Pancreas (tissue), 10 donors: ENCODE measurements at regions not wholly inside any gene's neighbourhood (a gene's known extent, or its start where the extent isn't known, plus 50 kb on each side); places are given as distances from the start of the nearest gene placed in this dataset.

Experiments used
- ATAC-seq, 4 donors: fragments of 200-7000 bp; cut with Tn5 transposase; one replicate each; pipeline versions ENCODE4 v1.8.0 to v1.9.1; 2020; ENCODE audit warnings: mild to moderate bottlenecking in 4 of 4, moderate library complexity in 4 of 4
- DNase-seq, 6 donors: peaks; one replicate each; pipeline ENCODE4 v3.0.0-alpha.2; 2020
- FAIRE-seq: peaks from 2 replicates; lab custom pipeline; 2012; peaks lifted over from hg19 to GRCh38; lab: Jason Lieb, UNC
- H3K27ac ChIP-seq, 4 donors: fragments of 200-600 bp; sonication (generic); 1 replicate in 3 of 4; 2 replicates in 1 of 4; pipeline versions ENCODE4 v1.5.0 to v1.8.0; 2020
- H3K27me3 ChIP-seq, 4 donors: fragments of 200-600 bp; one replicate each; pipeline ENCODE4 v1.8.0; 2021
- H3K36me3 ChIP-seq, 3 donors: fragments of 200-600 bp; sonication (generic) in 1 of 3; one replicate each; pipeline versions ENCODE4 v1.5.0 to v1.8.0; 2020 to 2021
- H3K4me1 ChIP-seq, 3 donors: fragments of 200-600 bp; one replicate each; pipeline ENCODE4 v1.8.0; 2021
- H3K4me3 ChIP-seq, 4 donors: fragments of 200-600 bp; sonication (generic) in 2 of 4; one replicate each; pipeline versions ENCODE4 v1.5.0 to v1.8.0; 2020 to 2021
- H3K9me3 ChIP-seq, 4 donors: fragments of 200-600 bp; one replicate each; pipeline ENCODE4 v1.8.0; 2021
- WGBS, 2 donors: extraction: QIAGEN DNeasy Blood & Tissue Kit; methylation state at CpG; one replicate each; pipeline ENCODE4 v1.1.7; 2013; 5-methylcytosine and 5-hydroxymethylcytosine counted together
- intact Hi-C, 3 donors: fragments of 100-400 bp; cut with DNase I; formaldehyde crosslinking; loops; one replicate each; pipeline versions ENCODE4 v1.11.1 to v1.14.2; 2022
- TF ChIP-seq, protein P1 (sequence below), 4 donors: fragments of 200-600 bp; sonication (generic) in 3 of 4; IDR thresholded peaks; one replicate each; pipeline versions ENCODE4 v1.5.0 to v1.8.0; 2021; ENCODE audit warnings: antibody characterized with exemption in 4 of 4
- donor health status: healthy with polysubstance abuse.
- donor health status: DM: no; HTN: no; CAD: no; lungs with moderate emphysema.
- donor health status: DM: no; HTN: no; CAD: no.
- donor health status: control.
- donor health status: control.
- donor health status: Bipolar disorder and iron deficiency.
- donor health status: DM: yes; HTN: yes; CAD: no.
- donor health status: DM: no; HTN: no; CAD: no.
- donor health status: DM: no; HTN: no; CAD: no.
- donor health status: DM: yes; HTN: yes; CAD: no.

DNA sequence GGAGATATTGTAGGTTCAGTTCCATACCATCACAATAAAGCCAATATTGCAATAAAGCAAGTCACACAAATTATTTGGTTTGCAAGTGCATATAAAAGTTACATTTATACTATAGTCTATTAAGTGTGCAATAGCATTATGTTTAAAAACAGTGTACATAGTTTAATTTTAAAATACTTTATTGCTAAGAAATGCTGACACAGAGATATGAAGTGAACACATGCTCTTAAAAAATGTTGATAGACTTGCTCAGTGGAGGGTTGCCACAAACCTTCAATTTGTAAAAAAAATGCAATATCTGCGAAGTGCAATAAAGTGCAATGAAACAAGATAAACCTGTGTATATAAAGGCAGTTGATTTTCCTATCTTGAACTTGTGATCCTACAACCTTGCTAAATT is 161.5 kb downstream of the PRDM13 start:
- no peaks in the 10 kb centered on the region for H3K9me3 ChIP-seq
- intact Hi-C loops = no loop called here
- FAIRE-seq = no peak
- DNase-seq = no peak
- 61 to 76% methylated on average over 1 of the region's 1 CpG for WGBS, 2 donors
- H3K27me3 ChIP-seq = no peaks in the 10 kb centered on the region
- H3K4me1 ChIP-seq = no peaks in the 10 kb centered on the region
- H3K4me3 ChIP-seq = no peak overlapping the region
- TF ChIP-seq, protein P1, sequence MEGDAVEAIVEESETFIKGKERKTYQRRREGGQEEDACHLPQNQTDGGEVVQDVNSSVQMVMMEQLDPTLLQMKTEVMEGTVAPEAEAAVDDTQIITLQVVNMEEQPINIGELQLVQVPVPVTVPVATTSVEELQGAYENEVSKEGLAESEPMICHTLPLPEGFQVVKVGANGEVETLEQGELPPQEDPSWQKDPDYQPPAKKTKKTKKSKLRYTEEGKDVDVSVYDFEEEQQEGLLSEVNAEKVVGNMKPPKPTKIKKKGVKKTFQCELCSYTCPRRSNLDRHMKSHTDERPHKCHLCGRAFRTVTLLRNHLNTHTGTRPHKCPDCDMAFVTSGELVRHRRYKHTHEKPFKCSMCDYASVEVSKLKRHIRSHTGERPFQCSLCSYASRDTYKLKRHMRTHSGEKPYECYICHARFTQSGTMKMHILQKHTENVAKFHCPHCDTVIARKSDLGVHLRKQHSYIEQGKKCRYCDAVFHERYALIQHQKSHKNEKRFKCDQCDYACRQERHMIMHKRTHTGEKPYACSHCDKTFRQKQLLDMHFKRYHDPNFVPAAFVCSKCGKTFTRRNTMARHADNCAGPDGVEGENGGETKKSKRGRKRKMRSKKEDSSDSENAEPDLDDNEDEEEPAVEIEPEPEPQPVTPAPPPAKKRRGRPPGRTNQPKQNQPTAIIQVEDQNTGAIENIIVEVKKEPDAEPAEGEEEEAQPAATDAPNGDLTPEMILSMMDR (IDR thresholded peaks at IDR 0.05) = no peak
- ATAC-seq = no peak
- H3K27ac ChIP-seq = no peak overlapping the region
- no peaks in the 10 kb centered on the region for H3K36me3 ChIP-seq

DNA sequence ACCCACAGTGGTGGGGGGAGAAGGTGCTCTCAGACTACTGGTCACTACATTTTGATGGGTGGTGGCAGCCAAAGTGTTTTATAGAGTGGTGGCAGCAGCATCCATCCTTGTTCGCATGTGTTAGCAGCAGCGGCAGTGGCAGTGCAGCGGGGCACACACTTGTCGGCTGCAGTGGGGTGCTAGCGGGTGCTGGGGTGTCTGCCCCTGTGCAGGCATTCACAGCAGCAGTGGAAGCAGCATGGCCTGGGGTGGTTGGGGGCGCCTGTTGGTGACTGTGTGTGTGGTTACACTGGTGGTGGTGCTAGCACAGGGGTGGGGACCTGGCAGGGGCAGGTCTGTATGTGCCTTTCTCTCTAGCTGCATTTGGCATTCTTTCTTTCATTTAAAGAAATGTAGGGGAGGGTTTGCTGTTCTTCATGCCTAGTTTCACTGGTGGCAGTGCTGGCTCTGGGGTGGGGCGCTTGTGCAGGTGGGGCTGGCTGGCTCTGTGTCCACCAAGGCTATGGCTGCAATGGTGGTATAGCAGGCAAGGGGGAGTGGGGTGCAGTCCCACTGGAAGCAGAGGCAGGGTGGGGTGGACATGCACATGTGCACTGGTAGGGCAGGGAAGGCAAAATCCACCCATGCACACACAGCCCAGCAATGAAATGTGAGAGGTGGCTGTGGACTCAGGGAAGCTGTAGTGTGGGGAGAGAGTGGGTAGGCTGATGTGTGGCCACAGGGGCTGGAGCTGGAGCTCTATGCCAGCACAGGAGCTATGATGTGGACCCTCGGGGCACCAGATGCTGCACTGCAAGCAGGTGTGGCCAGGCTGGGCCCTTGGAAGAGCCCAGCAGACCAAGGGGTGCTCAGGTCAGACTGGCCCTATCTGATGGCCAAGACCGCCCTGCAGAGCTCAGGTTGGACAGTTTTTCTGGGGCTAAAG is 173.3 kb downstream of the PRDM13 start:
- intact Hi-C loops = no loop called here
- no peak overlapping the region for H3K4me3 ChIP-seq
- no peaks in the 10 kb centered on the region for H3K36me3 ChIP-seq
- ATAC-seq (no peak), FAIRE-seq (no peak), DNase-seq (peak in 2 of 6 donors; percentile 40 to 45)
- H3K27me3 ChIP-seq = no peaks in the 10 kb centered on the region
- WGBS, 2 donors = 87 to 92% methylated on average over 9 of the region's 9 CpGs
- TF ChIP-seq, protein P1 (IDR thresholded peaks at IDR 0.05) = no peak
- H3K9me3 ChIP-seq = no peaks in the 10 kb centered on the region
- no peaks in the 10 kb centered on the region for H3K4me1 ChIP-seq
- H3K27ac ChIP-seq = no peak overlapping the region

DNA sequence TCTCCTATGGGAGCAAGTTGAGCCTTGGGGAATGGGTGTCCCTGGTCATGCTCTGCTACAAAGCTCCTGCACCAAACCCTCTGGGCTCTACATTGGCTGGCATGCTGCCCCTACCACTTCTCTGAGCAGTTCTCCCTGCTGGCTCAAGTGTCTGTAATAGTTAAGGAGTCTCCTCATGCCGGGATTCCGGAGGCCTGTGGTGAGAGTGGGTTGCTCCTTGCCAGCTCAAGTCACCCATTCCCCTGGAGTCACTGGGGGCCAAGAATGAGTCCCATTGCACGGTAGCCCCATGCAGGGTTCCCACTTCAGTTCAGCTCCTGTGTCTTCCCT is 173.9 kb downstream of the PRDM13 start:
- H3K27ac ChIP-seq = no peak overlapping the region
- no peaks in the 10 kb centered on the region for H3K9me3 ChIP-seq
- ATAC-seq (no peak), FAIRE-seq (no peak), DNase-seq (no peak)
- H3K27me3 ChIP-seq = no peaks in the 10 kb centered on the region
- TF ChIP-seq, protein P1 (IDR thresholded peaks at IDR 0.05) = no peak
- WGBS, 2 donors = 67 to 75% methylated on average over 3 of the region's 3 CpGs
- H3K4me3 ChIP-seq = no peak overlapping the region
- no peaks in the 10 kb centered on the region for H3K4me1 ChIP-seq
- intact Hi-C loops = no loop called here
- no peaks in the 10 kb centered on the region for H3K36me3 ChIP-seq

DNA sequence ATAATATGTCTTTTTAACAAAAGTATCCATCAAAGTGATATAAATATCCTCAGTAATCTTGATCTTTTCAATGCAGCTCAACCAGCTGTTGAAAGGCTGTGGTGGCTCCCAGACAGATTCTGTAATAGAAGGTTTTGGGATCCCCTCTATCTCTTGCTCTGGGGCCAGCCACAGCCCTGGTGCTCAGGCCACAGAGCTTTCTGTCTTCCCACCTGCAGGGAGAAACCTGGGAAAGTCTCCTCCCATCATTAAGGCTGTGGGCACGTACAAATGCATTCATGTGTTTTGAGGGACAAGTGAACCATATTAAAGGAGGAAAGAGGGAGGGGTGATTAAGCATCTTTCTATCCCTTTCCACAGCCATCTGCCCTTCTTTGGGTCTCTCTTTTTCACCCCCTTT is 183.1 kb downstream of the PRDM13 start:
- no peak overlapping the region for H3K4me3 ChIP-seq
- no peak overlapping the region for H3K27ac ChIP-seq
- FAIRE-seq = no peak
- no peak for ATAC-seq
- H3K27me3 ChIP-seq = no peaks in the 10 kb centered on the region
- H3K9me3 ChIP-seq = no peaks in the 10 kb centered on the region
- TF ChIP-seq, protein P1 (IDR thresholded peaks at IDR 0.05) = no peak
- H3K4me1 ChIP-seq = no peaks in the 10 kb centered on the region
- no peaks in the 10 kb centered on the region for H3K36me3 ChIP-seq
- 45 to 49% methylated on average over 1 of the region's 1 CpG for WGBS, 2 donors
- intact Hi-C loops = no loop called here
- no peak for DNase-seq

DNA sequence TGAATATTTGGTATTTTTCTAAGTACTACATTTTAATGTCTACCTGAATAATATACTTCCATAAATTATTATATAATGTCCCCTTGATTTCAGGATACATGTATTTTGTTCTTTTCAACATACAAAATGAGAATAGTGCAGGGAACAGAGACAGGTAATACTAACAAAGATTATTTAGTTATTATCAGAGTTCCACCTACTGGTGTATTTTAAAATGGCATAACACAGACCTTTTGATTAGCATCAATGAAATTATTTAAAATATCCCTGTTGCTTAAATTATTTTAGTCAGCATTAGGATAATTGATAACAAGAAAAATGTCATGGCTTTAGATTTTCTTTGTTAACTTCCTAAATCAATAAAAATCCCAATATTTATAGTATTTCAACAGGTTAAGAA is 184.0 kb downstream of the PRDM13 start:
- ATAC-seq (no peak), DNase-seq (no peak), FAIRE-seq (peak; percentile 29)
- intact Hi-C loops = no loop called here
- no peak overlapping the region for H3K27ac ChIP-seq
- no peaks in the 10 kb centered on the region for H3K27me3 ChIP-seq
- H3K9me3 ChIP-seq = no peaks in the 10 kb centered on the region
- H3K36me3 ChIP-seq = no peaks in the 10 kb centered on the region
- H3K4me3 ChIP-seq = no peak overlapping the region
- TF ChIP-seq, protein P1 (IDR thresholded peaks at IDR 0.05) = no peak
- no peaks in the 10 kb centered on the region for H3K4me1 ChIP-seq
